ENCODE measurements at regions not wholly inside any gene's neighbourhood (a gene's known extent, or its start where the extent isn't known, plus 50 kb on each side); places are given as distances from the start of the nearest gene placed in this dataset.

DNA sequence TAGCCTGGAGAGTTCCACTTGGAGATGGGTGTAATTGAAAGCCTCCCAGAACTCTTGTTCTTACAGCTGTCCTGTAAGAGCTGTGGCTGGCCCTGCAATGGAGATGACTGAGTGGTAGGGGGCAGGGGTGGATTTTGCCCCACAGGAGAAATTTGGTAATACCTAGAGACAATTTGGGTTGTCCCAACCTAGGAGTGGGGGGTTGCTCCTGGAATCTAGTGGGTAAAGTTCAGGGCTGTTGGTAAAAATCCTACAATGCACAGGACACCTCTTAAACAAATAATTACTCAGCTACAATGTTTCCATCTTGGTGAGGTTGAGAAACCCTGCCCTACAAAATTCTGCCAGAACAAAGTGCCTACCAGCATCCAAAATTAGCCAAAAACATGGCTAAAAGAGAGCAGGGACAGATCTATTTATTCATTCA, 181.1 kb upstream of the SH3BP4 start:
- TF ChIP-seq CTCF (IDR thresholded peaks at IDR 0.05; ENCODE audit: borderline replicate concordance, extremely low read depth, low read length, poor library complexity, severe bottlenecking) (no peak), EZH2 (IDR thresholded peaks at IDR 0.05; ENCODE audit: borderline replicate concordance, low read depth, low read length, severe bottlenecking) (no peak)

All from DND-41 (cell line).